Limb (tissue), 2 donors: ENCODE measurements at regions not wholly inside any gene's neighbourhood (a gene's known extent, or its start where the extent isn't known, plus 50 kb on each side); places are given as distances from the start of the nearest gene placed in this dataset.
"Not testable (repeated sequence)": the region's sequence is repeated elsewhere in the genome, so short reads cannot be mapped to it uniquely, and the experiment has no call there.

ENCODE experiments used
- DNase-seq, 2 donors: peaks; one replicate each; pipeline ENCODE4 v3.0.0-alpha.2; 2016; ENCODE audit errors: extremely low spot score in 2 of 2

- no peak for DNase-seq
Measured at GRCh38 chr4:25474690-25475089, 97.6 kb downstream of the ANAPC4 start.

- no peak for DNase-seq
Measured at GRCh38 chr4:25477221-25477620, 100.2 kb downstream of the ANAPC4 start.

GRCh38 chr4:25481648-25482047 lies 104.6 kb downstream of the ANAPC4 start:
- DNase-seq, result no peak

GRCh38 chr4:25484243-25484721 lies 107.2 kb downstream of the ANAPC4 start:
- DNase-seq, result no peak

GRCh38 chr4:25485104-25485503 lies 108.0 kb downstream of the ANAPC4 start:
- no peak for DNase-seq

- DNase-seq, result no peak
Measured at GRCh38 chr4:25486171-25486570, 109.1 kb downstream of the ANAPC4 start.

GRCh38 chr4:25487155-25487554 lies 110.1 kb downstream of the ANAPC4 start:
- no peak for DNase-seq

- DNase-seq, result no peak
Measured at GRCh38 chr4:25489253-25489797, 112.3 kb downstream of the ANAPC4 start.

- no peak for DNase-seq
Measured at GRCh38 chr4:25493466-25493865, 116.4 kb downstream of the ANAPC4 start.

GRCh38 chr4:25494166-25494565 lies 117.1 kb downstream of the ANAPC4 start:
- DNase-seq, result no peak

- peak; percentile 65 to 74 for DNase-seq
Measured at GRCh38 chr4:25500626-25501316, 123.7 kb downstream of the ANAPC4 start.

- DNase-seq, result no peak
Measured at GRCh38 chr4:25502115-25502514, 125.1 kb downstream of the ANAPC4 start.

- DNase-seq, result no peak
Measured at GRCh38 chr4:25503779-25504178, 126.7 kb downstream of the ANAPC4 start.

- no peak for DNase-seq
Measured at GRCh38 chr4:25504932-25505636, 128.0 kb downstream of the ANAPC4 start.

- DNase-seq, result no peak
Measured at GRCh38 chr4:25505637-25505991, 128.6 kb downstream of the ANAPC4 start.

- no peak for DNase-seq
Measured at GRCh38 chr4:25506032-25506571, 129.0 kb downstream of the ANAPC4 start.

GRCh38 chr4:25509646-25510045 lies 132.6 kb downstream of the ANAPC4 start:
- no peak for DNase-seq

GRCh38 chr4:25511823-25512222 lies 134.8 kb downstream of the ANAPC4 start:
- not testable (repeated sequence) for DNase-seq

- no peak for DNase-seq
Measured at GRCh38 chr4:25513814-25514213, 136.8 kb downstream of the ANAPC4 start.

- DNase-seq, result no peak
Measured at GRCh38 chr4:25523405-25523804, 132.2 kb upstream of the SLC34A2 start.

GRCh38 chr4:25524663-25525062 lies 131.0 kb upstream of the SLC34A2 start:
- DNase-seq, result no peak

- DNase-seq, result no peak
Measured at GRCh38 chr4:25525896-25526295, 129.8 kb upstream of the SLC34A2 start.
